ENCODE measurements at regions not wholly inside any gene's neighbourhood (a gene's known extent, or its start where the extent isn't known, plus 50 kb on each side); places are given as distances from the start of the nearest gene placed in this dataset.

DNA sequence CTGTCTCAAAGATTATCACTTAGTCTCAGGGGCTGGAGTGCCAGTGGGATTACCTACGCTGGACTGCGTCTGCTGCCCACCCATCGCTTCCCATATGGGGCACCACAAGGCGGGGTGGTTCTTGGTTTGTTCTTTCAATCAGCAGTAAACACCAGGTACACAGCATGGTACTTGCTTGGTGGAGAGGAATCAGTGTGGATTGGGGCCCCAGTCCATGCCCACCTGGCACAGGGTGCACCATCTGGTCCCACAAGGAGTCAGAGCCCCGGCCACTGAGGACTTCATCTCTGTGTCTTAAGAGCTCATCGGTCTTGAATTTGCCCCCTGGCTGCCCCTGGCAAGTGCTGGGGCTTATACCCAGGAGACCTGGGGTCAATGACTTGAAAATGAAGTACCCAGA, 96.2 kb downstream of the GLI2 start:
- no peak for TF ChIP-seq BHLHE40 (IDR thresholded peaks at IDR 0.05; ENCODE audit: borderline replicate concordance)
- no peak for TF ChIP-seq SUZ12 (IDR thresholded peaks at IDR 0.05)
